ENCODE measurements at regions not wholly inside any gene's neighbourhood (a gene's known extent, or its start where the extent isn't known, plus 50 kb on each side); places are given as distances from the start of the nearest gene placed in this dataset.

DNA sequence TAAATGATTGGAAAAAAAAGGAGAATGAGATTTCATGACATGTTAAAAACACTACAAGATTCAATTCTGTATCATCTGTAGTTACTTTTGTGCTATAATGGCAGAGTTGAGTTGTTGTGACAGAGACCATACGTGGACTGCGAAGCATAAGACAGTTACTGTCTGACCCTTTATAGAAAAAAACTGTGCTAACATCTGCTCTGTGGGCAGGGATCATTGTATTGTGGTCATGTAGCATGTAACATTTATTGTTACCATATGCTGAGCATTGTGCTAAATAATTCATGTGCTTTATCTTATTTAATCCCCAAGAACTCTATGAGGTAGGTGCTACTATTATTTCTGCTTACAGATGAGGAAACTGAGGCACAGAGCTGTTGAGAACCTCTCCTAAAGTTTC lies 147.3 kb upstream of the HMHB1 start:
- DNase-seq (ENCODE audit: low read depth in 1 of 2, low spot score in 1 of 2): no peak
- TF ChIP-seq GABPA (IDR thresholded peaks at IDR 0.05; ENCODE audit: low read depth) (no peak), REST (IDR thresholded peaks at IDR 0.05; ENCODE audit: insufficient replicate concordance, low read depth) (no peak), POLR2AphosphoS5 (IDR thresholded peaks at IDR 0.05; ENCODE audit: low read depth) (no peak), SPI1 (IDR thresholded peaks at IDR 0.05; ENCODE audit: borderline replicate concordance, low read depth) (no peak)
- TF ChIP-seq, protein P1, sequence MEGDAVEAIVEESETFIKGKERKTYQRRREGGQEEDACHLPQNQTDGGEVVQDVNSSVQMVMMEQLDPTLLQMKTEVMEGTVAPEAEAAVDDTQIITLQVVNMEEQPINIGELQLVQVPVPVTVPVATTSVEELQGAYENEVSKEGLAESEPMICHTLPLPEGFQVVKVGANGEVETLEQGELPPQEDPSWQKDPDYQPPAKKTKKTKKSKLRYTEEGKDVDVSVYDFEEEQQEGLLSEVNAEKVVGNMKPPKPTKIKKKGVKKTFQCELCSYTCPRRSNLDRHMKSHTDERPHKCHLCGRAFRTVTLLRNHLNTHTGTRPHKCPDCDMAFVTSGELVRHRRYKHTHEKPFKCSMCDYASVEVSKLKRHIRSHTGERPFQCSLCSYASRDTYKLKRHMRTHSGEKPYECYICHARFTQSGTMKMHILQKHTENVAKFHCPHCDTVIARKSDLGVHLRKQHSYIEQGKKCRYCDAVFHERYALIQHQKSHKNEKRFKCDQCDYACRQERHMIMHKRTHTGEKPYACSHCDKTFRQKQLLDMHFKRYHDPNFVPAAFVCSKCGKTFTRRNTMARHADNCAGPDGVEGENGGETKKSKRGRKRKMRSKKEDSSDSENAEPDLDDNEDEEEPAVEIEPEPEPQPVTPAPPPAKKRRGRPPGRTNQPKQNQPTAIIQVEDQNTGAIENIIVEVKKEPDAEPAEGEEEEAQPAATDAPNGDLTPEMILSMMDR (IDR thresholded peaks at IDR 0.05; ENCODE audit: insufficient read depth, low read length): no peak
- H3K27me3 ChIP-seq (ENCODE audit: insufficient read depth, poor library complexity, severe bottlenecking): no peaks in the 10 kb centered on the region
- H3K27ac ChIP-seq (replicated peaks): no peak overlapping the region
- H3K4me3 ChIP-seq (replicated peaks; ENCODE audit: insufficient read depth, low read length): no peak overlapping the region

DNA sequence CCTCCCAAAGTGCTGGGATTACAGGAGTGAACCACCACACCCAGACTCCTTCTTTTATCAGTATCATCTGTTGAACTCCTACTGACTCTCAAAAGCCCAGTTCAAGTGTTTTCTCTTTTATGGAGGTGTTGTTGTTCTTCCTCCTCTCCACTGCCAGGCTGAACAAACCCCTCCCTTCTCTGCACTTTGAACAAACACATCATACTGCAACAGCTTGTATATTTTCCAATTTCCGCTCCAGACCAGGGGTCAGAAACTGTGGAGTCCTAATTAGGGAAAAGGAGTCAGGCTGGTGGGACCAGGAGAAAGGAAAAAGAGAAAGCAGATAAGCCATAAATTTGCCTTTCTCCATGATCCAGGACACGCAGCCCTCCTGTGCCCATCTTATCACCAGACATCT lies 148.1 kb upstream of the HMHB1 start:
- TF ChIP-seq GABPA (IDR thresholded peaks at IDR 0.05; ENCODE audit: low read depth) (no peak), SPI1 (IDR thresholded peaks at IDR 0.05; ENCODE audit: borderline replicate concordance, low read depth) (no peak), POLR2AphosphoS5 (IDR thresholded peaks at IDR 0.05; ENCODE audit: low read depth) (no peak), REST (IDR thresholded peaks at IDR 0.05; ENCODE audit: insufficient replicate concordance, low read depth) (no peak)
- TF ChIP-seq, protein P1 (IDR thresholded peaks at IDR 0.05; ENCODE audit: insufficient read depth, low read length): no peak
- Histone ChIP-seq H3K27ac (replicated peaks) (no peak overlapping the region), H3K27me3 (ENCODE audit: insufficient read depth, poor library complexity, severe bottlenecking) (no peaks in the 10 kb centered on the region), H3K4me3 (replicated peaks; ENCODE audit: insufficient read depth, low read length) (no peak overlapping the region)
- no peak for DNase-seq (ENCODE audit: low read depth in 1 of 2, low spot score in 1 of 2)

GRCh38 chr5:143662020-143662419 lies 149.9 kb upstream of the HMHB1 start:
- no peak for DNase-seq (ENCODE audit: low read depth in 1 of 2, low spot score in 1 of 2)
- H3K4me3 ChIP-seq (replicated peaks; ENCODE audit: insufficient read depth, low read length): no peak overlapping the region
- H3K27me3 ChIP-seq (ENCODE audit: insufficient read depth, poor library complexity, severe bottlenecking): no peaks in the 10 kb centered on the region
- H3K27ac ChIP-seq (replicated peaks): no peak overlapping the region; the same call in 1 of the 2 replicates
- no peak for TF ChIP-seq REST (IDR thresholded peaks at IDR 0.05; ENCODE audit: insufficient replicate concordance, low read depth)
- TF ChIP-seq, protein P1 (IDR thresholded peaks at IDR 0.05; ENCODE audit: insufficient read depth, low read length): no peak
- TF ChIP-seq SPI1 (IDR thresholded peaks at IDR 0.05; ENCODE audit: borderline replicate concordance, low read depth): no peak; the same call in 1 of the 2 replicates
- TF ChIP-seq GABPA (IDR thresholded peaks at IDR 0.05; ENCODE audit: low read depth): no peak
- no peak for TF ChIP-seq POLR2AphosphoS5 (IDR thresholded peaks at IDR 0.05; ENCODE audit: low read depth)

All from HL-60 (cell line).